ENCODE measurements at regions not wholly inside any gene's neighbourhood (a gene's known extent, or its start where the extent isn't known, plus 50 kb on each side); places are given as distances from the start of the nearest gene placed in this dataset.

DNA sequence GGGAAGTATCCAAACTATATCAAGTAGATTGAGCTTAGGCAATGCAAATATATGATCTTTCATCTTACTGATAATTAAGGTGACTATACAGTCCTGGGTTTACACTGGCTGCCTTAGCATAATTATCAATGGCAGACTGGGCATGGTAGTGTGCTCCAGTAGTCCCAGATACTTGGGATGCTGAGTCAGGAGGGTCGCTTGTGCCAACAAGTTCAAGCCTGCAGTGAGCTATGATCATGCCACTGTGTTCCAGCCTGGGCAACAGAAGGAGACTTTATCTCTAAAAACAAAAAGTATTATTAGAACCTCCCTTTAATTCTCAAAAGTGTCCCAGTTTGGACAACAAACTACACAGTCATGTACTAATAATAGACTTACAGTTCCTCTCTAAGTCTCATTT, 99.4 kb upstream of the RASGEF1B start:
- TF ChIP-seq EZH2 (IDR thresholded peaks at IDR 0.05; ENCODE audit: borderline replicate concordance, low read length): no peak
- TF ChIP-seq, protein P1, sequence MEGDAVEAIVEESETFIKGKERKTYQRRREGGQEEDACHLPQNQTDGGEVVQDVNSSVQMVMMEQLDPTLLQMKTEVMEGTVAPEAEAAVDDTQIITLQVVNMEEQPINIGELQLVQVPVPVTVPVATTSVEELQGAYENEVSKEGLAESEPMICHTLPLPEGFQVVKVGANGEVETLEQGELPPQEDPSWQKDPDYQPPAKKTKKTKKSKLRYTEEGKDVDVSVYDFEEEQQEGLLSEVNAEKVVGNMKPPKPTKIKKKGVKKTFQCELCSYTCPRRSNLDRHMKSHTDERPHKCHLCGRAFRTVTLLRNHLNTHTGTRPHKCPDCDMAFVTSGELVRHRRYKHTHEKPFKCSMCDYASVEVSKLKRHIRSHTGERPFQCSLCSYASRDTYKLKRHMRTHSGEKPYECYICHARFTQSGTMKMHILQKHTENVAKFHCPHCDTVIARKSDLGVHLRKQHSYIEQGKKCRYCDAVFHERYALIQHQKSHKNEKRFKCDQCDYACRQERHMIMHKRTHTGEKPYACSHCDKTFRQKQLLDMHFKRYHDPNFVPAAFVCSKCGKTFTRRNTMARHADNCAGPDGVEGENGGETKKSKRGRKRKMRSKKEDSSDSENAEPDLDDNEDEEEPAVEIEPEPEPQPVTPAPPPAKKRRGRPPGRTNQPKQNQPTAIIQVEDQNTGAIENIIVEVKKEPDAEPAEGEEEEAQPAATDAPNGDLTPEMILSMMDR (IDR thresholded peaks at IDR 0.05; ENCODE audit: low read length): no peak

Data from OCI-LY1 (cell line).